WERI-Rb-1 (cell line): ENCODE measurements at regions not wholly inside any gene's neighbourhood (a gene's known extent, or its start where the extent isn't known, plus 50 kb on each side); places are given as distances from the start of the nearest gene placed in this dataset.

Experiments used
- DNase-seq: peaks from one replicate; pipeline ENCODE4 v3.0.0-alpha.2; 2020
- H3K27ac ChIP-seq: fragments of 250-450 bp; sonication (Bioruptor Pico); 2 replicates; pipeline ENCODE4 v1.5.1; 2020; ENCODE audit warnings: mild to moderate bottlenecking, moderate library complexity
- H3K27me3 ChIP-seq: fragments of 250-450 bp; sonication (Bioruptor Pico); 2 replicates; pipeline ENCODE4 v1.5.1; 2021; ENCODE audit warnings: mild to moderate bottlenecking, low read depth, moderate library complexity; ENCODE audit not compliant: insufficient read depth, severe bottlenecking
- H3K36me3 ChIP-seq: fragments of 250-450 bp; sonication (Bioruptor Pico); 2 replicates; pipeline ENCODE4 v1.5.1; 2020; ENCODE audit warnings: mild to moderate bottlenecking, moderate library complexity
- H3K4me3 ChIP-seq: 2 replicates; pipeline ENCODE4 v1.5.1; 2011; ENCODE audit warnings: low read depth, mild to moderate bottlenecking, control low read depth, low read length
- H3K9me3 ChIP-seq: fragments of 250-450 bp; sonication (Bioruptor Pico); 2 replicates; pipeline ENCODE4 v1.5.1; 2021; ENCODE audit warnings: mild to moderate bottlenecking, moderate library complexity; ENCODE audit not compliant: severe bottlenecking
- CTCF ChIP-seq: IDR thresholded peaks from 2 replicates; pipeline ENCODE4 v1.5.1; 2011; ENCODE audit warnings: low read depth, mild to moderate bottlenecking, control low read depth, inconsistent platforms, low read length

DNA sequence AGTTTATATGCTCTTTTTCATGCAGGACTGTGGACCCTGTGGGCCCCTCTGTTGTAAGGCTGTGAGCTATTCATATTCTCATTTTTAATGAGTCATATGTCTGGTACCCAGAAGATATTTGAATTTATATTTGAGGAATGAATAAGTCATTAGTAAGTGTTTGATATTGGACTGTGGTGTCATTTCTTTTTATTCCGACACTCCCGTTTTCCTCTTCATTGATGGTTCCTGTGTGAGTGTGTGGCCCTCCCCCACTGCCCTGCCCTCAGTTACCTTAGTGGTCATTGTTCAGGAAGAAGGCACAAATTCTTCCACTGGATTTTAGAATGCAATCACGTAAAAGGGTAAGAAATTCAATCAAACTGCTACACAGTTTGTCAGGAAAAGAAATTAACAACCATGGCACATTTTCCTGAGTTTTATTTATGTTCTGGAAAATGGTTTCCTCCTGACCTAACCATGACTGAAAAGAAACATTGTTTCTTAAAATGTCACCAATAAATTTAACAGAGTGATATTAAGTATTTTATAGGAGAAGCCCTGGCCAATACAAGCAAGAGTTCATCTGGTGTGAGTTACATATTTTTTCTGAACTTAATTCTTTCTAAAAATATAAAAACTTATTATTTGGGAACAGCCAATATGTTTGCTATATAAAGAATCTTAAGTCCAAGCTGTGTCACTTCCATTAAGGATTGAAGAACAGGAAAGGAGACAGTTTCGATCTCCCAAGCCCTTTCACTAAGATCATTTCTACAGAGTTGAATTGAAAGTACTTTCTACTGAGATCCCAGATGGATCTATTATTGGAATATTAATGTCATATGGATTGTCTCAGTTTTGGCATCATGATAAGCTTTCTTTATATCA lies 370.5 kb upstream of the ANXA10 start:
- Histone ChIP-seq H3K27ac (no peak overlapping the region), H3K36me3 (no peaks in the 10 kb centered on the region), H3K4me3 (no peak overlapping the region), H3K27me3 (no peaks in the 10 kb centered on the region), H3K9me3 (no peaks in the 10 kb centered on the region)
- no peak for DNase-seq
- TF ChIP-seq CTCF: no peak

GRCh38 chr4:167722487-167722808 lies 369.9 kb upstream of the ANXA10 start:
- no peaks in the 10 kb centered on the region for H3K36me3 ChIP-seq
- H3K9me3 ChIP-seq: no peaks in the 10 kb centered on the region
- TF ChIP-seq CTCF: no peak
- H3K4me3 ChIP-seq: no peak overlapping the region
- H3K27ac ChIP-seq: no peak overlapping the region
- DNase-seq: no peak
- H3K27me3 ChIP-seq: no peaks in the 10 kb centered on the region

DNA sequence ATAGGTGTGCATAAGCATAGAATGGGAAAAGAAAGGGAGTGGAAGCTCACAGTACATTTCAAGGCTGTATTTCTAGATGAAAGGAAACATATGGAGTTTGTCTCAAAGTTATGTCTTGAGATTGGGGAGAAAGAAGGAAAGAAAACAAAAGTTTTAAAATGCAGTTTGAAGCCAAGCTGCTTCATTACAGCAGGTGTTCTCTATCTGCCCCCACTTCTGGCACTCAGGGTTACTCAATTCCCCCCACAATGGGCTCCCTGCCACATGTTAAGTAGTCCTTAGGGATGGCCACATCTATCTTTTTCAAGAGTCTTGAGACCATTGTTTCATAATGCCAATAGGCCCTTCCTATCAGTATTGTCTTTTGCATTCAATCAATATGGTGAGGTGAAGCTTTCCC lies 367.4 kb upstream of the ANXA10 start:
- Histone ChIP-seq H3K27ac (no peak overlapping the region), H3K4me3 (no peak overlapping the region), H3K36me3 (no peaks in the 10 kb centered on the region), H3K27me3 (no peaks in the 10 kb centered on the region), H3K9me3 (no peaks in the 10 kb centered on the region)
- TF ChIP-seq CTCF: no peak
- no peak for DNase-seq

DNA sequence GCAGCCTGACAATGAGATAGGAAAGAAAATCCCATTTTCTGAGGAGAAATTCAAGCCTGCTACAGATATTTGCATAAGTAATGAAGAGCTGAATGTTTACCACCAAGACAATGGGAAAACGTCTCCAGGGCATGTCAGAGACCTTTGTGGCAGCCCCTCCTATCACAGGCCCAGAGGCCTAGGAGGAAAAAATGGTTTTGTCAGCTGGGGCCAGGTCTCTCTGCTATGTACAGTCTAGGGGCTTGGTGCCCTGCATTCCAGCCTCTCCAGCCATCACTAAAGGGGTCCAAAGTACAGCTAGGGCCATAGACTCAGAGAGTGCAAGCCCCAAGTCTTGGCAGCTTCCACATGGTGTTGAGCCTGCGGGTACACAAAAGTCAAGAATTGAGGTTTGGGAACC lies 361.6 kb upstream of the ANXA10 start:
- H3K27ac ChIP-seq: no peak overlapping the region
- no peak for TF ChIP-seq CTCF
- no peaks in the 10 kb centered on the region for H3K27me3 ChIP-seq
- no peak for DNase-seq
- H3K36me3 ChIP-seq: no peaks in the 10 kb centered on the region
- peaks cover 19% of the 10 kb centered on the region for H3K9me3 ChIP-seq
- no peak overlapping the region for H3K4me3 ChIP-seq

GRCh38 chr4:167745024-167745687 lies 347.2 kb upstream of the ANXA10 start:
- no peak overlapping the region for H3K4me3 ChIP-seq
- H3K36me3 ChIP-seq: no peaks in the 10 kb centered on the region
- H3K27me3 ChIP-seq: no peaks in the 10 kb centered on the region
- no peak for TF ChIP-seq CTCF
- H3K27ac ChIP-seq: no peak overlapping the region
- H3K9me3 ChIP-seq: no peaks in the 10 kb centered on the region
- no peak for DNase-seq
